CD4-positive, alpha-beta T cell treated with Interleukin-1 beta for 1 hour (primary cell): ENCODE measurements at regions not wholly inside any gene's neighbourhood (a gene's known extent, or its start where the extent isn't known, plus 50 kb on each side); places are given as distances from the start of the nearest gene placed in this dataset.
"Not testable (repeated sequence)": the region's sequence is repeated elsewhere in the genome, so short reads cannot be mapped to it uniquely, and the experiment has no call there.

Experiments used
- DNase-seq, 2 donors: peaks; one replicate each; pipeline ENCODE4 v3.0.0-alpha.2; 2020 to 2022

GRCh38 chr14:34085695-34086094 is 134.8 kb upstream of the EGLN3 start:
- DNase-seq: no peak

DNA sequence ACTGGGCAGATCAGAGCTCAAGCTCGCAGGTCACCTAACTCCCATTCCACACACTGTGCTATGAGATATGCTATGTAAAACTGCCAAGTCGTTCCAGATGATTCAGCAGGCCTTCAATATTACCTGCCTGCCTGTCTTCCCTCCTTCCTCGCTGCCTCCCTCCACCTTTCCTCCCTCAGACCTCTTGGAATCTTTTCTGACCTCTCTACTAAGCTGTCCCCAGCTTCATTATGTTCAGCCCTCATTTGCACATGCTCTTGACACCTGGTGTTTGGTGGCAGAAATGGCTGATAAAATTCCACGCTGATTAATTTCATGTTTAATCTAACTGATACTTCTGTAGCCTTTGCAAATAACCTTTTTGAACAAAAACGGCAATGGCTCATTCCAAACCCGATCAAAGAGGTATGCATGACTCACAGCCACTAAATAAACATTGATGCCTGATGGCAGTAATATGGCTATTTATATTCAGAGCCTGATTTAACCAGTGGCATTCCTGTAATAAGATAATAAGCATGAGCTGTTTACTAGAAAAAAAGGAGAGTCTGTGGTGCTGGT is 130.8 kb upstream of the EGLN3 start:
- no peak for DNase-seq

DNA sequence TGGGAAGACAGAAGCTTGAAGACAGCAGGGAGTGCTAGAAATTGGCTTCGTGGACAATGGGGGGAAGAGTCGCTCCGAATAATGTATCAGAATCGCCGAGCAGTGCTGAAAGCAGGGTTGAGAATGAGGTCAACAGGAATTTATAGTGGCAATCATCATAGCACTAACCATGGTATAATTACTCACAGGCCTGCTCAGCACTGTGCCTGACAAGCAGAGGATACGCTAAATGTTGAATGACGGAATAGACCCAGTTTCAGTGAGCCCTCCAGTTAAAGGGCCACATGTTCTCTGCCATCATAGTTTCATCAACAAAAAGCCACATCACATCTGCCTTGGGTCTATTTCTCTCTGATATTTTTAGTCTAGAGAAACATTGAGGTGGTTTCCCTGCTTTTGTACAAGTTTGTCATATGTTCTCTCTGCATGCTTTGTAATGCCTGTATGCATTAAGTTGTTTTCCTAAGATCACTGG is 130.3 kb upstream of the EGLN3 start:
- no peak for DNase-seq

DNA sequence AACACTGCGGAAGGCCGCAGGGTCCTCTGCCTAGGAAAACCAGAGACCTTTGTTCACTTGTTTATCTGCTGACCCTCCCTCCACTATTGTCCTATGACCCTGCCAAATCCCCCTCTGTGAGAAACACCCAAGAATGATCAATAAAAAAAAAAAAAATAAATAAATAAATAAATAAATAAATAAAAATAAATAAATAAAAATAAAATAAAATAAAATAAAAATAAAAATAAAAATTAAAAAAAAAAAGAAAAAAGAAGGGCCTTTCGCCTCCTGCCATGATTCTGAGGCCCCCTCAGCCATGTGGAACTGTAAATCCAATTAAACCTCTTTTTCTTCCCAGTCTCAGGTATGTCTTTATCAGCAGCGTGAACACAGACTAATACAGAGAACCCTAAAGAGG is 128.8 kb upstream of the EGLN3 start:
- DNase-seq: not testable (repeated sequence)

DNA sequence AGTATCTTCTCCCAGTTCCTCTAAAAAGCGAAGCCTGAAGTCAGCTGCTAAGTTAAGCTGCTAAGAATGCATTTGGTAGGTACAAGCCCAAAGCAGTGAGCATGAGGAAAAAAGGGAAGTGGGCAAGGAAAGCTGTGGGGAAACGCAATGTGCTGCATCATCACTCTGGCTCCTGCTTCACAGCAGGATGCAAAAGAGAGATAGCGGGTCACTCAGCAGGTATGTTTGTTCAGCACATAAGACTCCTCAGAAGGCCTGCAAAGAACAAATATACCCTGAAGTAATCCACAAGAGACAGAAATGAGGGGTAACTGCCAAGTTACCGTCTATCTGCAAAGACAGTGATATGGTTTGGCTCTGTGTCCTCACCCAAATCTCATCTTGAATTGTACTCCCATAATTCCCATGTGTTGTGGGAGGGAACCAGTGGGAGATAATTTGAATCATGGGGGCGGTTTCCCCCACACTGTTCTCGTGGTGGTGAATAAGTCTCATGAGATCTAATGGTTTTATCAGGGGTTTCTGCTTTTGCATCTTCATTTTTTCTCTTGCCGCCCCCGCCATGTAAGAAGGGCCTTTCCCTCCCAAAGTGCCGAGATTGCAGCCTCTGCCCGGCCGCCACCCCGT is 127.4 kb upstream of the EGLN3 start:
- peak in 1 of 2 donors; percentile 17 for DNase-seq

GRCh38 chr14:34075826-34076225 is 125.0 kb upstream of the EGLN3 start:
- DNase-seq: no peak

DNA sequence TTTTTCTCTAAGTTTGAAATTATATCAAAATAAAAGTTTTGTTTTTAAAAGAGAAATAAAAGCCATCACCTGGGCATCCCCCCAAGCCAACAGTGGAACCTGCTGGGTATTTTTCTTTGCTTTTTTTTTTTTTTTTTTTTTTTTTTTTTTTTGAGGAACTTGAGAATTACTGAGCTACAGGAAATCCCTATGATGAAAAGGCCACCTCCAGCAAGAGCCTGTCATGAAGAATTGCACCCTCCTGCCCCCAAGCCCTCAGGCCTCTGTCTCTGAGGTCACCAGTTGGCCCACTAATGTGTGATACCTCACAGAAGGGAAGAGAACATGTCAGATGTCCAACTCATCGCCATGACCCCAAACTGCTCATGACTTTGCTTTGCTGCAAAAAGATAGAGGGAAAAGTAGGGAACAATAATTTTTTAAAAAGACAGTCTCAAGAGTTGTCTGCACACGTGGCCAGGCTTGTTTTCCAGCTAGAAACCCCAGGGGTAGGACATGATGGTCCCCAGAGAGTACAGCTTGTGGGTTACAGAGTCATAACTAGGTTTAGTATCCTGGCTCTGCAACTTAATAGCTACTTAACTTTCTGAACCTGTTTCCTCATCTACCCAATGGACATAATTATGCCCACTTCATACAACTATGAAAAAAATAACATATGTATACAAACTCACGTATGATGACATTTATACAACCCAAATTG is 124.3 kb upstream of the EGLN3 start:
- DNase-seq: peak in 1 of 2 donors; percentile 24

DNA sequence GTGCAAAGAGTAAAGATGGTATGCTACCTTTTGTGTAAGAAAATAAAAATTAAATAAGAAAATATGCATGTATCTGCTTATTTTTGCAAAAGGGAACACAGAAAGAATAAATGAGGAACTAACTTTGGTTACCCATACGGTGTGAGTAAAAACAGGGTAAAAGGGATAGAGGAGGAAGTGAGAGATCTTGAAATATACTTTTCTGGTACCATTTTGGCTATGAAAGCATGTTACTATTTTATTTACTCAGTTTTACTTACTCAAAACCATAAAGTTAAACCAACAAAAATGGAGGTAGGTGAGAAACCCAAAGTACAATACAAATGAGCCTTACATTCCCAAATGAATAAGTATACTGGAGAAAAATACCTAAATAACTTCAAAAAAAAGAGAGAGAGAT is 122.0 kb upstream of the EGLN3 start:
- no peak for DNase-seq

GRCh38 chr14:34072401-34072800 is 121.5 kb upstream of the EGLN3 start:
- DNase-seq: no peak

GRCh38 chr14:34070917-34071407 is 120.1 kb upstream of the EGLN3 start:
- no peak for DNase-seq

DNA sequence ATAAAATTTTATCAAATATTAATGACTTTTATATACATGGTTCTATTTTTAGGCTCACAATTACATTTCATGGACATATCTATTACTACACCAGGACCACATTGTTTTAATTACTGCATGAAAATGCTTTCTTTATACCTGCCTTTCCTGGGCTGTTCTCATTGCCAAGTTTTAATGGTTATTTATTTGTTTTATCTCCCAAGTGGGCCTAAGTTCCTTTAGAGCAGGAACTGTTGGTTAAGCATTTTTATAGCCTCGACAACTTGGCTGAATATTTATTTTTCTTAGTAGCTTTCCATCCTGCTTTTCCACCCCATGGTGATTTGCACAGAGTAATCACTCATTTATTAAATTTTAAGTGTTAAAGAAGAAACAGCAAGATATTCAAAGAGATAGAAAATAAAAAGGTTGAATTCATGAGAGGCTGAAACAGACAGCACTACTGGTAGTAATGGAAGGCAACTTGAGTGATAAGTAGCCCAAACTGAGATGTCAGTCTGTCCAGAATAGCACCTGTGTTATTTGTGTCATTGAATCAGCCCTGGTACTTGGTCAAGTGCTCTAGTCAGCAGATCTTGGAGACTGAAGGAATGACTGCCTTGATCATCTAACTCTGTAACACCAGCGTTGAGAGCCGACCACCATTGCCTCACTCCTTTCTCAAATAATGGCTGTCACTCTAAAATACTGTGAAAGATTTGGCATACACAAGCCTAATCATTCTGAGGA is 119.1 kb upstream of the EGLN3 start:
- no peak for DNase-seq

DNA sequence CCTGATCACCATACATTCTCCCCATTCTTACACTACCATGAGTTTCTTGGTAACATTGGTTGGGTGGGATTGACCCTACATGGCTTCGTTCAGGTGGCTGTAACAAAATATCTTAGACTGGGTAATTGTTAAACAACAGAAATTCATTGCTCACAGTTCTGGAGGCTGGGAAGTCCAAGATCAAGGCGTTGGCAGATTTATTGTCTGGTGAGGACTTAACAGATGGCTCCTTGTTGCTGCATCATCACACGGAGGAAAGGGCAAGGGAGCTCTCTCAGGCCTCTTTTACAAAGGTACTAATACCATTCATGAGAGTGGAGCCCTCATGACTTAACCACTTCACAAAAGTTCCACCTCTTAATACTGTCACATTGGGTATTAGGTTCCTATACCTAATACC is 116.7 kb upstream of the EGLN3 start:
- no peak for DNase-seq

DNA sequence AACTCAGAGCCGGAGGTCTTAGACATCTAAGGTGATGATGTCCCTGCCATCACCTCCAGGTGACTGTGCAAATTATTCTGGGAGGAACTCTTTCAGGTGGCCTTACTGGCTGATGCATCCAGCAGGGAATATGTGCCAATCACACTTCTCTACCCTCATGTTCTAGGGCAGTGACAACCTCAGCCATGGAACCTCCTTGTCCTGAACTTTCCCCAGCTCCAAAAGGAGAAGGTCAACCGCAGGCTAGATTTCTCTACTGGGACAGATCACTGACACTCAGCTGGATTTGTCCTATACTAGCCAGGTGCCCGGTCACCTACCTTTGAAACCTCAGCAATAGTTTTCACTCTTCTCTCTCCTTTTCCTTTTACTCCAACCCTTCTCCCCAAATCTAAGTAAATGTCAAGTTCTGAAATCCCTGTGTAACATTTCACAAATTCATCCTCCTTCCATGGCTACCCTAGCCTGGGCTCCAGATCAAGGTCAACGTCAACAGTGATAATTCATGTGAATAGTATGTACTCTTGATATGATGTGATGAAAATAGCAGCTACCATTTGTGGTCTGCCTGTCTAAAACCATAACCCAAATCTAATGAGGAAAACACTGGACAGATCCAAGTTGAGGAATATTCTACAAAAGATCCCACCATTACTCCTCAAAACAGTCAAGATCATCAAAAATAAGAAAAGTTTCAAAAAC is 115.0 kb upstream of the EGLN3 start:
- no peak for DNase-seq

DNA sequence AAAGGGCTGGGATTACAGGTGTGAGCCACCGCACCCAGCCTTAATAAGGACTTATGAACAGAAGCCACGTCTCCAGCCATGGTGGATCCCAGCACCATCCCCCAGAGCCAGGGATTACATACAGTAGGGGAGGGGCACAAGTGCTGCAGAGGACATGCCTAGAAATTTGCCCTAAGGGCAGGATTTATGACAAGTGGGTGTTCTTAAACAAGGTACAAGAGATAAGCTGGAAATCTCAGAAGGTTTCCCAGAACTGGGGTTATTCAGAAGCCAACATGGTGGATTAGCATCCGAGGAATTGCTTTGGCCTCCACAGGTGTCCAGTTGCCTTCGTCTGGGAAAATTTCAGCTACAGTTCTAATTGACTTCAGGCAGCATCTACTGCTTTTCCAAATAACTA is 114.4 kb upstream of the EGLN3 start:
- DNase-seq: no peak

DNA sequence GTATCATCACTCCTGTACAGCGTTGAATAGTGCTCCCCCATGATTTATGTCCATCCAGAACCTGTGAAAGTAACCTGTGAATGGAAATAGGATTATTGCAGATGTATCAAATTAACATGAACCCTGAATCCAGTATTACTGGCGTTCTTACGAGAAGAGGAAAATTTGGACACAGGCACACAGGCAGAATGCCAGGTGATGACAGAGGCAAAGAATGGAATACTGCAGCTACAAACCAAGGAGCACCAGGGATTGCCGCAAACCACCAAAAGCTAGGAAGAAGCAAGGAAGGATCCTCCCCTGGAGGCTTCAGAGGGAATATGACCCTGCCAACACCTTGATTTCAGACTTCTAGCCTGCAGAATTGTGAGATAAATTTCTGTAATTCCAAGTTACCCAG is 113.5 kb upstream of the EGLN3 start:
- DNase-seq: no peak

DNA sequence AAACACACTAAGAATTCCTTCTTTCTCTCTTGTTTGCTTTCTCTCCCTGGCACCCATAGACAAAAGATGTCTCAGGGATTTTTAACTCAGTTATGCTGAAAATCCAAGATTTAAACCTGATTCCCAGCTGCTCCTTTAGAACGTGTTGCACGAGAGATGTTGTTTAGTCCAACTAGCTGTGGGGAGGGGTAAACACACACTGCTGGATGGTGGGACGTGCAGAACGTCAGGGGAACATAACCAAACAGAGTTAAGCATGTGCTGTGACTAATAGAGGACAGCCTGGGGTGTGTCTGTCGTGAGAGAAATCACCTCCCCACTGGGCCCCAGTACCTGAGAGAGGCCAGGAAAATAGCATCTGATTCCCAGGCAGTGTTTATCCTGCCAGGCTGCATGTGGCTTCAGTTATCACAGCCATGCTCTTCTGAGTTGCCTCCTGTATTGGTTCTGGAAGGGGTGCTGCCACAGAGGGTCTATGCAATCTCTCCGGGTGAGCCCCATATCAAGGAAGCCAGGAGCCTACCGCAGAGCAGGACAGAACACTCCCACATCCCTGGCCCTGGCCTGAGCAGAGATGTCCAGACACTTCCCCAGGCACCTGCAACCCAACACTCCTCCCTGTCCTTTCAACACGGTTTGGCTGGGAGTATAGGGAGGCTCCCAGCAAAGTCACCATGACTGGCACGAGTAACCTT is 112.7 kb upstream of the EGLN3 start:
- no peak for DNase-seq

- DNase-seq: no peak
Measured at GRCh38 chr14:34063042-34063441, 112.2 kb upstream of the EGLN3 start.

DNA sequence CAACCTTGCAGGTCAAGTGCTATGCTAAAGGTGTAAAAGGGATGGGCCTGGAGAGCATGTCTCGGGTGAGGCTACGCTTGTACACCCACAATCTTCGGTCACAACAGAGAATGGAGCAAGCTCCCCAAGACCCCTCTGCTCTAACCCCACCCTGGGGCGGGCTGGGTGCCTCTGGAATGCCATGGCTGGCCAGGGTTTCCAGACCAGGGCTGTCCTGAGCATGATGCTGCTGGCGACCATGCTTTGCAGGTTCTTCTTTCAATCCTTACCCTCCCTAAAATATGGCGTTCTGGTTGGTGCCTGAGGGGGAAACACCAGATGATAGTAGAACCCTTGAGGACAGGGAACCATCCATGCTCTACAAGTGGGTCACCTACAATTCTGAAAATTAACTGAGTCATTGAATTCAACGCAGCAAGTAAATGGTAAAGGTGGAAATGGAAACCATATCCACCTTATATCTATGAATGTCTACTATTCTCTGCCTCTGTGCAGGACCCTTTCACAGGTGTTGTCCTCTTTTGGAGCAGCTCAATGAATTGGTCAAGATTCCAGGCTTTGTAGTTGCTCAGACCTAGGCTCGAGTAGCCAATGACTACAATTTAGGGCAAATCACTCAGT is 111.6 kb upstream of the EGLN3 start:
- DNase-seq: no peak

DNA sequence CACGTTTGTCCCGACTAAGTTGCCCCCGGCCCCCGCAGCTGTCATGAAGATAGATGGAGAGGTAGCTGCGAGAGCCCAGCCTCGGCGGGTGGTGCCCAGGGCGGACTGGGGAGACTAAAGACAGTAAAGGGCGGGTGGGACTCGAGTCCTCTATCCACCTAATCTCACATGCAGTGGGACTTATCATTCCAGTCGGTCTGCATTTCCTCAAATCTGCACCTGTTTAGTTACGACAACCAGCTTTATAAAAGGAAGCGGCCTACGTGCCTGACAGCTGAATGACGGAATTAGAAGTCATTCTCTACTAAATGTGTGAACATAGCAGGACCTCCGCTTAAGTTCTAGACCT is 109.8 kb upstream of the EGLN3 start:
- no peak for DNase-seq

GRCh38 chr14:34059925-34060650 is 109.2 kb upstream of the EGLN3 start:
- peak; percentile 58 to 62 for DNase-seq
